ENCODE measurements at regions not wholly inside any gene's neighbourhood (a gene's known extent, or its start where the extent isn't known, plus 50 kb on each side); places are given as distances from the start of the nearest gene placed in this dataset.

DNA sequence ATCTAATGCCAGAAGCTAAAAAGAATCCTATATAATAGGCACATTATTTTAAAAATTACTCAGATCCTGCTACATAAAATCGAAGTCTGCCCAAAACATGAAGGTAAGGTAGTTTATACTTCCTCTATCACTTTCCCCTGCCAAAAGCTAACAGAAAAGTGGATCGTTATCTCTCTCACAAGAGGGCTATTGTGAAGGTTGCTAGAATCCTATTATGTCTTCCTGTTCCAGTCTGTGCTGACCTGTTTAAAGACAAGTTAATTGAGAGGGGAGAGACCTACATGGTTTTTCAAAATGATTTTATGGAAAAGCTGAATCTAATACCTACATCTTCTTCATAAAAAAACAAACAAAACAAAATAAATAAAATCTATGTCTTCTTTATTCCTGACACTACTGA, 1410.9 kb upstream of the CDH8 start:
- peaks cover 17% of the 10 kb centered on the region for H3K4me1 Mint-ChIP-seq
- H3K9me3 Mint-ChIP-seq = peaks cover 7% of the 10 kb centered on the region
- H3K4me3 Mint-ChIP-seq = no peak overlapping the region
- TF ChIP-seq, protein P1, sequence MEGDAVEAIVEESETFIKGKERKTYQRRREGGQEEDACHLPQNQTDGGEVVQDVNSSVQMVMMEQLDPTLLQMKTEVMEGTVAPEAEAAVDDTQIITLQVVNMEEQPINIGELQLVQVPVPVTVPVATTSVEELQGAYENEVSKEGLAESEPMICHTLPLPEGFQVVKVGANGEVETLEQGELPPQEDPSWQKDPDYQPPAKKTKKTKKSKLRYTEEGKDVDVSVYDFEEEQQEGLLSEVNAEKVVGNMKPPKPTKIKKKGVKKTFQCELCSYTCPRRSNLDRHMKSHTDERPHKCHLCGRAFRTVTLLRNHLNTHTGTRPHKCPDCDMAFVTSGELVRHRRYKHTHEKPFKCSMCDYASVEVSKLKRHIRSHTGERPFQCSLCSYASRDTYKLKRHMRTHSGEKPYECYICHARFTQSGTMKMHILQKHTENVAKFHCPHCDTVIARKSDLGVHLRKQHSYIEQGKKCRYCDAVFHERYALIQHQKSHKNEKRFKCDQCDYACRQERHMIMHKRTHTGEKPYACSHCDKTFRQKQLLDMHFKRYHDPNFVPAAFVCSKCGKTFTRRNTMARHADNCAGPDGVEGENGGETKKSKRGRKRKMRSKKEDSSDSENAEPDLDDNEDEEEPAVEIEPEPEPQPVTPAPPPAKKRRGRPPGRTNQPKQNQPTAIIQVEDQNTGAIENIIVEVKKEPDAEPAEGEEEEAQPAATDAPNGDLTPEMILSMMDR (IDR thresholded peaks at IDR 0.05; ENCODE audit: unreplicated experiment) = no peak
- H3K36me3 Mint-ChIP-seq = no peaks in the 10 kb centered on the region
- H3K27me3 Mint-ChIP-seq (ENCODE audit: low read depth) = no peaks in the 10 kb centered on the region
- no peak overlapping the region for H3K27ac Mint-ChIP-seq
- DNase-seq (ENCODE audit: low spot score in 2 of 2, unreplicated experiment in 2 of 2) = no peak

DNA sequence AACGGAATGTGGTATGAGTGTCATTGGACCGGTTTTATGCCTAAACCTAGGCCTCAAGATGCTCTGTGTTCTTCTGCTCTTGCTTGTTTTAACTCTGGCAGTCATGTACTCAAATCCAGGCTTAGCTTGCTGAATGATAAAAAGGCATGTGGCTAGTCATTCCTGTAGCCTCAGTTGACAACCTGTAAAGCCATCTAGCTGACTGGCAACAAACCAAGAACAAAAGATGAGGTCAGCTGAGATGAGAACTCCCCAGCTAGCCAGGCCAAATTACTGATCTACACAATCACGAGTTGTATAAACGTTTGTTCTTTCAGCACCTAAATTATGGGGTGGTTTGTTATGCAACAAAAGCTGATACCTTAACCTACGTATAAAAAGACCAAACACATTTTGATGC, 1406.0 kb upstream of the CDH8 start:
- no peak overlapping the region for H3K4me3 Mint-ChIP-seq
- no peak overlapping the region for H3K27ac Mint-ChIP-seq
- no peaks in the 10 kb centered on the region for H3K27me3 Mint-ChIP-seq (ENCODE audit: low read depth)
- peaks cover 3% of the 10 kb centered on the region for H3K4me1 Mint-ChIP-seq
- no peaks in the 10 kb centered on the region for H3K9me3 Mint-ChIP-seq
- H3K36me3 Mint-ChIP-seq = no peaks in the 10 kb centered on the region
- no peak for DNase-seq (ENCODE audit: low spot score in 2 of 2, unreplicated experiment in 2 of 2)
- TF ChIP-seq, protein P1 (IDR thresholded peaks at IDR 0.05; ENCODE audit: unreplicated experiment) = no peak

DNA sequence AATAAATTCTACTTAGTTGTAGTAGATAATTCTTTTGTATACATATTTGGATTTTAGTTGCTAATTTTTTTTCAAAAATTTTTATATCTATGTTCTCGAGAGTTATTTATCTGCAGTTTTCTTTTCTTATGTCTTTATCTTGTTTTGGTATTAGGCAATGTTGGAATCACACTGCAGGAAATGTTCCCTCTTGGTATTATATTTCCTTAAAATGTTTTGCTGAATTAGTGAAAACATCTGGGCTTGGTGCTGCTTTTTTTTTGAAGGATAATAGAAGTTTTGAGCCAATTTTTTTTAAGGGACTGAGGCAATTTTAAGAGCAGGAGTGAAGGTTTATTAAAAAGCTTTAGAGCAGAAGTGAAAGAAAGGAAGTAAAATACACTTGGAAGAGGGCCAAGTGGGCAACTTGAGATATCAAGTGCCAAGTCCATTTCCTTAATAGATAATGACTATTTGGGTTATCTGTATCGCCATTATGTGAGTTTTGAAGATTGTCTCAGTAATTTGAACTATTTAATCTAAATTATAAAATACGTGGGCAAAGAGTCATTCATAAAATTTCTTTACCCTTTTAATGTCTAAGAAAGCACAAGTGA, 1390.1 kb upstream of the CDH8 start:
- no peak for DNase-seq (ENCODE audit: low spot score in 2 of 2, unreplicated experiment in 2 of 2)
- H3K9me3 Mint-ChIP-seq = no peaks in the 10 kb centered on the region
- no peak overlapping the region for H3K4me3 Mint-ChIP-seq
- TF ChIP-seq, protein P1 (IDR thresholded peaks at IDR 0.05; ENCODE audit: unreplicated experiment) = no peak
- H3K4me1 Mint-ChIP-seq = peaks cover 8% of the 10 kb centered on the region
- H3K27me3 Mint-ChIP-seq (ENCODE audit: low read depth) = no peaks in the 10 kb centered on the region
- H3K36me3 Mint-ChIP-seq = no peaks in the 10 kb centered on the region
- H3K27ac Mint-ChIP-seq = no peak overlapping the region

DNA sequence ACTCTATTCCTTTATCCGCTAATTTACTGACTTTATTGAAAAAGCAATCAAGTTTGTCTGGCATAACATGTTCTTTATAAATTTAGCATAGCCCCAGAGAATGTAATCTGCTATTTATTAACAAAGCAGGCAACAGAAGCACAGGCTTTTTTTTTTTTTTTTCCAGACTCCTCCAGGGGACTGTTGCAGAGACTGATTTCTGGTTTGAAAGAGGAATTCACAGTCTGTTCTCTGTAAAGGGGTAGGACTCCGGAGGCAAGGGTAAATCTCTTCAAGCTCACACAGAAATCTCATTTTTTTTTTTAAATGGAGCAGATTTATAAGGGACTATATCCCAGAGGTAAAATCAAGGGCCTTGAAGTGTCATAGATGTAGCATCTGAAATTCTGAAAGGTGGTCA, 1386.5 kb upstream of the CDH8 start:
- peaks cover 8% of the 10 kb centered on the region for H3K4me1 Mint-ChIP-seq
- no peak for DNase-seq (ENCODE audit: low spot score in 2 of 2, unreplicated experiment in 2 of 2)
- TF ChIP-seq, protein P1 (IDR thresholded peaks at IDR 0.05; ENCODE audit: unreplicated experiment) = no peak
- peaks cover 3% of the 10 kb centered on the region for H3K27me3 Mint-ChIP-seq (ENCODE audit: low read depth)
- H3K4me3 Mint-ChIP-seq = no peak overlapping the region
- no peak overlapping the region for H3K27ac Mint-ChIP-seq
- no peaks in the 10 kb centered on the region for H3K9me3 Mint-ChIP-seq
- H3K36me3 Mint-ChIP-seq = no peaks in the 10 kb centered on the region

DNA sequence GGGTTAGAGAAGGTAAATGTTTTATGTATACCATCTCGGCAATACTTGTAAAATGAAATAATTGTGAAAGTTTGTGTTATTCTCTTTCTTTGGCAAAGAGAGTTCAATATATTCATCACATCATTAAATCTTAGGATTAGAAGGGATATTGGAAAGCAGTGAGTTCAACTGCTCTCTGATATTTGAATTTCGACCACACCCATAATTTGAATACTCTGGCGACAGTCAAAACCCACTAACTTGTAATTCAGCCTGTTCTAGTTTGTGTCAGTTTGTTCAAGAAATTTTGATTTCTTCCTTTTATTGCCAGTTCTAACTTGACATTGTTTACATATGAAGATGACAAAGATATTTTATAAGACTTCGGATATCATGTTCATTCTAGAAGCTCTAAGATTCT, 1380.5 kb upstream of the CDH8 start:
- TF ChIP-seq, protein P1 (IDR thresholded peaks at IDR 0.05; ENCODE audit: unreplicated experiment) = no peak
- Mint-ChIP-seq H3K9me3 (no peaks in the 10 kb centered on the region), H3K27ac (no peak overlapping the region)

DNA sequence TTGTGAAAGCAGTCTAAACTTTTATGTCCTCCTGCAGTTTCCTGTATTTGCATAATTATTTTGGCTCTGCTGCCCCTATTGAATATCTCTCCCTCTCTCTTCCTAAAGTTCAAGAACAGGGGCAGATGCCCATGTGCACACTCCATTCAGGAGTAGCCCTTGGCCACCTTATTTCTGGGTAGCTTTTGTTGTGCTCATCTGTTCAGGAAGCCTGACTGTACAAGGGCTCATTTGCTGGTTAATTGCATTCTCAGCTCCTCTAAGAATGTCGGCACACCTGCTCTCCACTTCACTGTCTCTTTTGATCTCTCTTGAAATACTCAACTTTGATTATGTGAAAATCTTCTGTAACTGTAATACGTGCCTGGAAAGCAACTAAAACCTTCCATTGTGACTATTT, 1378.8 kb upstream of the CDH8 start:
- Mint-ChIP-seq H3K36me3 (no peaks in the 10 kb centered on the region), H3K9me3 (no peaks in the 10 kb centered on the region), H3K27ac (no peak overlapping the region), H3K4me1 (no peaks in the 10 kb centered on the region), H3K27me3 (ENCODE audit: low read depth) (peaks cover 3% of the 10 kb centered on the region), H3K4me3 (no peak overlapping the region)
- TF ChIP-seq, protein P1 (IDR thresholded peaks at IDR 0.05; ENCODE audit: unreplicated experiment) = no peak
- DNase-seq (ENCODE audit: low spot score in 2 of 2, unreplicated experiment in 2 of 2) = no peak

More for the DNA sequence above, 1380.5 kb upstream of the CDH8 start:
- peaks cover 3% of the 10 kb centered on the region for H3K27me3 Mint-ChIP-seq (ENCODE audit: low read depth)
- H3K4me1 Mint-ChIP-seq = no peaks in the 10 kb centered on the region
- no peak overlapping the region for H3K4me3 Mint-ChIP-seq
- no peak for DNase-seq (ENCODE audit: low spot score in 2 of 2, unreplicated experiment in 2 of 2)
- no peaks in the 10 kb centered on the region for H3K36me3 Mint-ChIP-seq

Measured in mesothelial cell of epicardium (in vitro differentiated cells).